HepG2 (cell line): ENCODE measurements at regions not wholly inside any gene's neighbourhood (a gene's known extent, or its start where the extent isn't known, plus 50 kb on each side); places are given as distances from the start of the nearest gene placed in this dataset.

Experiments used
- FOSL1 ChIP-seq: sonication (generic); formaldehyde crosslinking; IDR thresholded peaks from 2 replicates; pipeline ENCODE4 v1.9.0; 2021; ENCODE audit warnings: missing genetic modification reagents, borderline replicate concordance
- GABPA ChIP-seq, 2 experiments: IDR thresholded peaks; 2 replicates each; pipeline ENCODE4 v1.6.1; 2011 to 2016; ENCODE audit warnings: low read depth in 2 of 2, low read length in 1 of 2, missing biosample characterization in 1 of 2, missing genetic modification characterization in 1 of 2
- GFI1 ChIP-seq: sonication (generic); formaldehyde crosslinking; IDR thresholded peaks from 2 replicates; pipeline ENCODE4 v1.5.0; 2020; ENCODE audit warnings: missing genetic modification reagents, mild to moderate bottlenecking, borderline replicate concordance
- KDM5B ChIP-seq: sonication (generic); formaldehyde crosslinking; IDR thresholded peaks from 2 replicates; pipeline ENCODE4 v1.4.0; 2020; ENCODE audit warnings: missing genetic modification reagents, mild to moderate bottlenecking, borderline replicate concordance
- TF ChIP-seq, protein P1 (sequence below): sonication (generic); formaldehyde crosslinking; IDR thresholded peaks from 2 replicates; pipeline ENCODE4 v1.5.0; 2020; ENCODE audit warnings: mild to moderate bottlenecking, missing genetic modification reagents, moderate library complexity
- TF ChIP-seq, protein P2 (sequence below): sonication (generic); formaldehyde crosslinking; IDR thresholded peaks from 2 replicates; pipeline ENCODE4 v1.9.0; 2021; ENCODE audit warnings: missing genetic modification reagents, borderline replicate concordance

GRCh38 chr5:114658194-114658593 lies 296.3 kb downstream of the KCNN2 start:
- no peak for TF ChIP-seq FOSL1 (CRISPR knock-in tag)
- TF ChIP-seq GFI1, result no peak
- TF ChIP-seq GABPA (IDR thresholded peaks at IDR 0.05; ENCODE audit: low read depth, low read length), result no peak
- TF ChIP-seq GABPA (CRISPR knock-in tag; IDR thresholded peaks at IDR 0.05; ENCODE audit: low read depth), result no peak
- TF ChIP-seq KDM5B (CRISPR knock-in tag), result no peak
- TF ChIP-seq, protein P1, sequence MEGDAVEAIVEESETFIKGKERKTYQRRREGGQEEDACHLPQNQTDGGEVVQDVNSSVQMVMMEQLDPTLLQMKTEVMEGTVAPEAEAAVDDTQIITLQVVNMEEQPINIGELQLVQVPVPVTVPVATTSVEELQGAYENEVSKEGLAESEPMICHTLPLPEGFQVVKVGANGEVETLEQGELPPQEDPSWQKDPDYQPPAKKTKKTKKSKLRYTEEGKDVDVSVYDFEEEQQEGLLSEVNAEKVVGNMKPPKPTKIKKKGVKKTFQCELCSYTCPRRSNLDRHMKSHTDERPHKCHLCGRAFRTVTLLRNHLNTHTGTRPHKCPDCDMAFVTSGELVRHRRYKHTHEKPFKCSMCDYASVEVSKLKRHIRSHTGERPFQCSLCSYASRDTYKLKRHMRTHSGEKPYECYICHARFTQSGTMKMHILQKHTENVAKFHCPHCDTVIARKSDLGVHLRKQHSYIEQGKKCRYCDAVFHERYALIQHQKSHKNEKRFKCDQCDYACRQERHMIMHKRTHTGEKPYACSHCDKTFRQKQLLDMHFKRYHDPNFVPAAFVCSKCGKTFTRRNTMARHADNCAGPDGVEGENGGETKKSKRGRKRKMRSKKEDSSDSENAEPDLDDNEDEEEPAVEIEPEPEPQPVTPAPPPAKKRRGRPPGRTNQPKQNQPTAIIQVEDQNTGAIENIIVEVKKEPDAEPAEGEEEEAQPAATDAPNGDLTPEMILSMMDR, result no peak
- TF ChIP-seq, protein P2, sequence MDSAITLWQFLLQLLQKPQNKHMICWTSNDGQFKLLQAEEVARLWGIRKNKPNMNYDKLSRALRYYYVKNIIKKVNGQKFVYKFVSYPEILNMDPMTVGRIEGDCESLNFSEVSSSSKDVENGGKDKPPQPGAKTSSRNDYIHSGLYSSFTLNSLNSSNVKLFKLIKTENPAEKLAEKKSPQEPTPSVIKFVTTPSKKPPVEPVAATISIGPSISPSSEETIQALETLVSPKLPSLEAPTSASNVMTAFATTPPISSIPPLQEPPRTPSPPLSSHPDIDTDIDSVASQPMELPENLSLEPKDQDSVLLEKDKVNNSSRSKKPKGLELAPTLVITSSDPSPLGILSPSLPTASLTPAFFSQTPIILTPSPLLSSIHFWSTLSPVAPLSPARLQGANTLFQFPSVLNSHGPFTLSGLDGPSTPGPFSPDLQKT (CRISPR knock-in tag), result no peak
